HPDE6-E6E7 (cell line): ENCODE measurements at regions not wholly inside any gene's neighbourhood (a gene's known extent, or its start where the extent isn't known, plus 50 kb on each side); places are given as distances from the start of the nearest gene placed in this dataset.

Experiments
- DNase-seq: peaks from one replicate; pipeline ENCODE4 v3.0.0; 2011; ENCODE audit warnings: missing footprints; ENCODE audit errors: extremely low spot score

GRCh38 chr20:11573507-11573906 lies 344.2 kb upstream of the BTBD3 start:
- DNase-seq: no peak

- no peak for DNase-seq
Observed at GRCh38 chr20:11581271-11581670, 336.4 kb upstream of the BTBD3 start.

GRCh38 chr20:11582060-11582459 lies 335.6 kb upstream of the BTBD3 start:
- DNase-seq: no peak

- no peak for DNase-seq
Observed at GRCh38 chr20:11585752-11586352, 331.8 kb upstream of the BTBD3 start.

GRCh38 chr20:11588875-11589274 lies 328.8 kb upstream of the BTBD3 start:
- no peak for DNase-seq

GRCh38 chr20:11591965-11592364 lies 325.7 kb upstream of the BTBD3 start:
- DNase-seq: no peak

- DNase-seq: no peak
Observed at GRCh38 chr20:11604339-11604738, 313.4 kb upstream of the BTBD3 start.

- DNase-seq: no peak
Observed at GRCh38 chr20:11607047-11607446, 310.6 kb upstream of the BTBD3 start.

- no peak for DNase-seq
Observed at GRCh38 chr20:11608736-11609135, 309.0 kb upstream of the BTBD3 start.

GRCh38 chr20:11624704-11625103 lies 293.0 kb upstream of the BTBD3 start:
- DNase-seq: no peak

GRCh38 chr20:11626551-11626950 lies 291.1 kb upstream of the BTBD3 start:
- DNase-seq: no peak

GRCh38 chr20:11642866-11643265 lies 274.8 kb upstream of the BTBD3 start:
- DNase-seq: no peak

- no peak for DNase-seq
Observed at GRCh38 chr20:11646359-11646758, 271.3 kb upstream of the BTBD3 start.

GRCh38 chr20:11650566-11650965 lies 267.1 kb upstream of the BTBD3 start:
- no peak for DNase-seq

GRCh38 chr20:11651138-11651537 lies 266.6 kb upstream of the BTBD3 start:
- no peak for DNase-seq

- no peak for DNase-seq
Observed at GRCh38 chr20:11651647-11652046, 266.0 kb upstream of the BTBD3 start.

- DNase-seq: no peak
Observed at GRCh38 chr20:11652128-11652527, 265.6 kb upstream of the BTBD3 start.

GRCh38 chr20:11654766-11655165 lies 262.9 kb upstream of the BTBD3 start:
- DNase-seq: no peak

GRCh38 chr20:11660673-11661072 lies 257.0 kb upstream of the BTBD3 start:
- DNase-seq: no peak

GRCh38 chr20:11671015-11671511 lies 246.6 kb upstream of the BTBD3 start:
- DNase-seq: no peak

- no peak for DNase-seq
Observed at GRCh38 chr20:11672959-11673358, 244.7 kb upstream of the BTBD3 start.

GRCh38 chr20:11675920-11676629 lies 241.6 kb upstream of the BTBD3 start:
- DNase-seq: no peak

GRCh38 chr20:11676630-11677287 lies 240.9 kb upstream of the BTBD3 start:
- DNase-seq: peak; percentile 85
